Neutrophil (primary cell): ENCODE measurements at regions not wholly inside any gene's neighbourhood (a gene's known extent, or its start where the extent isn't known, plus 50 kb on each side); places are given as distances from the start of the nearest gene placed in this dataset.
"Not testable (repeated sequence)": the region's sequence is repeated elsewhere in the genome, so short reads cannot be mapped to it uniquely, and the experiment has no call there.

Experiments used
- H3K27ac ChIP-seq: fragments of 200-600 bp; sonication (generic); 2 replicates; pipeline ENCODE4 v1.5.1; 2016; ENCODE audit warnings: mild to moderate bottlenecking, moderate library complexity
- H3K27me3 ChIP-seq: fragments of 200-600 bp; sonication (generic); 2 replicates; pipeline ENCODE4 v1.6.0; 2016; ENCODE audit warnings: mild to moderate bottlenecking
- H3K36me3 ChIP-seq: fragments of 200-600 bp; sonication (generic); 2 replicates; pipeline ENCODE4 v1.5.1; 2017
- H3K4me1 ChIP-seq, 2 experiments: fragments of 200-600 bp in 1 of 2; sonication (generic) in 1 of 2; 1 replicate in 1 of 2; 2 replicates in 1 of 2; pipeline versions ENCODE4 v1.5.1 to v1.6.1; 2013 to 2016; ENCODE audit warnings: low read depth in 1 of 2, low read length in 1 of 2, mild to moderate bottlenecking in 1 of 2, moderate library complexity in 1 of 2; ENCODE audit not compliant: control insufficient read depth in 1 of 2, insufficient read depth in 1 of 2
- H3K4me3 ChIP-seq, 2 experiments: fragments of 200-600 bp in 1 of 2; sonication (generic) in 1 of 2; 1 replicate in 1 of 2; 2 replicates in 1 of 2; pipeline ENCODE4 v1.5.1; 2013 to 2016; ENCODE audit warnings: low read depth in 1 of 2, low read length in 1 of 2, mild to moderate bottlenecking in 1 of 2, moderate library complexity in 1 of 2
- H3K9me3 ChIP-seq: fragments of 200-600 bp; sonication (generic); 2 replicates; pipeline ENCODE4 v1.5.1; 2016
- CTCF ChIP-seq: fragments of 200-600 bp; sonication (generic); IDR thresholded peaks from 2 replicates; pipeline ENCODE4 v1.5.1; 2016; ENCODE audit warnings: antibody characterized with exemption

DNA sequence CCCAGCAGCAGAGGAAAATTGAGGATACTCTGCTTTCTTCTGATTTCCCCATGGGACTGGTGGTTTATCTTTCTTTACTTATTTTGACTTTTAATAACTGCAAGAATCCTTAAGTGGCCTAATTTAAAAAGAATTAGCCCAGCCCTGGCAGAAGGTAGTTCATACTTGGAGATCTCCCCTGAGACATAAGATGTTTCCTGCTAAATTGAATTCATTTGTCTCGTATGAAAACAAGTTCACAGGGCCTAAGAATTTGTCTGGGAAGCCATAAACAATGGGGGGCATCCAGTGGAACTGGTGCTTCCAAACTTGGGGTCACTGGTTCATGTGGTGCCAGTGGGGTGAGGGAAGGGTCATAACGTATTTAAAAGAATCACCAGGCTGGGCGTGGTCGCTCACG is 283.1 kb upstream of the RASGRP1 start:
- Histone ChIP-seq H3K4me1 (no peaks in the 10 kb centered on the region), H3K36me3 (no peaks in the 10 kb centered on the region), H3K27me3 (no peaks in the 10 kb centered on the region), H3K9me3 (no peaks in the 10 kb centered on the region), H3K4me3 (no peak overlapping the region), H3K27ac (no peak overlapping the region)
- no peak for TF ChIP-seq CTCF

GRCh38 chr15:38849046-38849445 is 284.4 kb upstream of the RASGRP1 start:
- no peak overlapping the region for H3K4me3 ChIP-seq
- peaks cover 3% of the 10 kb centered on the region for H3K27me3 ChIP-seq
- no peaks in the 10 kb centered on the region for H3K36me3 ChIP-seq
- no peaks in the 10 kb centered on the region for H3K9me3 ChIP-seq
- no peak for TF ChIP-seq CTCF
- no peak overlapping the region for H3K27ac ChIP-seq
- no peaks in the 10 kb centered on the region for H3K4me1 ChIP-seq

DNA sequence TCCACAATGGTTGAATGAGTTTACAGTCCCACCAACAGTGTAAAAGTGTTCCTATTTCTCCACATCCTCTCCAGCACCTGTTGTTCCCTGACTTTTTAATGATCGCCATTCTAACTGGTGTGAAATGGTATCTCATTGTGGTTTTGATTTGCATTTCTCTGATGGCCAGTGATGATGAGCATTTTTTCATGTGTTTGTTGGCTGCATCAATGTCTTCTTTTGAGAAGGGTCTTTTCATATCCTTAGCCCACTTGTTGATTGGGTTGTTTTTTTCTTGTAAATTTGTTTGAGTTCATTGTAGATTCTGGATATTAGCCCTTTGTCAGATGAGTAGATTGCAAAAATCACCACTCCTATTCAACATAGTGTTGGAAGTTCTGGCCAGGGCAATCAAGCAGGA is 287.6 kb upstream of the RASGRP1 start:
- not testable (repeated sequence) for H3K27ac ChIP-seq, H3K36me3 ChIP-seq, H3K4me3 ChIP-seq, H3K9me3 ChIP-seq, H3K4me1 ChIP-seq
- peaks cover 21% of the 10 kb centered on the region for H3K27me3 ChIP-seq

DNA sequence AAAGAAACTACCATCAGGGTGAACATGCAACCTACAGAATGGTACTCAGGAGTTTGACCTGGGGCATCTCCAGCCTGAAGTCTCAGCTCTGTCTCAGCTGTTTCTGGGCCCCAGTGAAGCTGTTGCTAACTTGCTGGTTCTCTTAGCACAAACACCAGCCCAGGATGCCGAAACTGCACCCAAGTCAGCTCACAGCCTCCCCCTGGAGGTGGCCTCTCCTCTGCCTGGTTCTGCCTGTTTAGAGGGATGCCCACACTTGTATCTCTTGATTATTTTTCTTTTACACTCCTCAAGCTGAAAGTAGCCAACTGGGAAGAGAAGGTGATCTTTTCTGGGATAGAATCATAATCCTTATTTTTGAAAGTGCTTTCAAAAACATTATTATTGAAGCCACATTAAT is 289.0 kb upstream of the RASGRP1 start:
- H3K27ac ChIP-seq = no peak overlapping the region
- TF ChIP-seq CTCF = no peak
- peaks cover 21% of the 10 kb centered on the region for H3K27me3 ChIP-seq
- H3K4me1 ChIP-seq = no peaks in the 10 kb centered on the region
- no peak overlapping the region for H3K4me3 ChIP-seq
- no peaks in the 10 kb centered on the region for H3K36me3 ChIP-seq
- H3K9me3 ChIP-seq = no peaks in the 10 kb centered on the region

DNA sequence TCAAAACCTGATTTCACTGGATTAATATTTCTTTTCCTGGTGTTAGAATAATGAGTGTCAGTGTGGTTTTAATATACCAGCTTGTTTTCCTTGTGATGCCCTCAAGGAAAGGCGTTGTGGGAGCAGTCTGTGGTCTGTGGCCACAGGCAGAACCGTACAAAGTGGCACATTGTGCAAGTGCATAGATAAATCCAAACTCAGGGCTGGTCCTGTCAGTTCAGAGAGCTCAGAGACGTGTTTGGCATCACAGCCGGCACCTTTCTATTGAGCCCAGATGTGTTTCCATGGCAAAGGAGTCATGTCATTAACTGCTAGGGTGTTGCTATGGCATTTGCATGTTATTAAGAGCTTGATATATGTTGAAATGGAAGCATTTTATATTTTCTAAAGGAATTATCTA is 289.9 kb upstream of the RASGRP1 start:
- no peaks in the 10 kb centered on the region for H3K9me3 ChIP-seq
- no peak overlapping the region for H3K27ac ChIP-seq
- TF ChIP-seq CTCF = no peak
- H3K36me3 ChIP-seq = no peaks in the 10 kb centered on the region
- no peak overlapping the region for H3K4me3 ChIP-seq
- H3K4me1 ChIP-seq = no peaks in the 10 kb centered on the region
- H3K27me3 ChIP-seq = peaks cover 21% of the 10 kb centered on the region

DNA sequence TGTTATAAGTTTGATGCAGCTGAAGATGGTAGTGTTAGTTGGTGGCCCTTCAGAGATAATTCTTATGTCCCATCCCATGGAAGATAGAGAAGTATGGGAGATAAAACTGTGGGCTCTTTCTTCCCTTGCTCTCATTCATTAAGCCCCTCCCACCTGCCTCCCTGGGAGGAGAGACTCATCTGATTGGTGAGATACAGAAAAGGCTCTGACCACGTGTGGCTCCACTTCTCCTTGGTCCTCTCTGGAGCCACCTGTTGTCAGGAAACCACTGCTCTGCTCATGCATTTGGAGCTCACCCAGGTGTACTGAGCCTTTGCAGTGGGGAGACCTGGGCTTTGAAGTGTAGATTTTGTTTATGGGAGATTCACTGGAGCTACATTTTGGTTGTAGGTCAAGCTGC is 293.2 kb upstream of the RASGRP1 start:
- Histone ChIP-seq H3K9me3 (no peaks in the 10 kb centered on the region), H3K4me3 (no peak overlapping the region), H3K27me3 (peaks cover 21% of the 10 kb centered on the region), H3K4me1 (peaks cover 0 to 3% of the 10 kb centered on the region in 2 experiments), H3K27ac (no peak overlapping the region), H3K36me3 (no peaks in the 10 kb centered on the region)
- no peak for TF ChIP-seq CTCF
